Activated CD8-positive, alpha-beta memory T cell treated with anti-CD3 and anti-CD28 coated beads for 1 hour (primary cell): ENCODE measurements at regions not wholly inside any gene's neighbourhood (a gene's known extent, or its start where the extent isn't known, plus 50 kb on each side); places are given as distances from the start of the nearest gene placed in this dataset.
A peak's percentile ranks its signal among the peaks of the same experiment; 100 is the strongest.

Experiments used
- DNase-seq, 2 donors: peaks; one replicate each; pipeline ENCODE4 v3.0.0-alpha.2; 2020; ENCODE audit warnings: low read depth in 1 of 2; ENCODE audit errors: extremely low read depth in 1 of 2

DNA sequence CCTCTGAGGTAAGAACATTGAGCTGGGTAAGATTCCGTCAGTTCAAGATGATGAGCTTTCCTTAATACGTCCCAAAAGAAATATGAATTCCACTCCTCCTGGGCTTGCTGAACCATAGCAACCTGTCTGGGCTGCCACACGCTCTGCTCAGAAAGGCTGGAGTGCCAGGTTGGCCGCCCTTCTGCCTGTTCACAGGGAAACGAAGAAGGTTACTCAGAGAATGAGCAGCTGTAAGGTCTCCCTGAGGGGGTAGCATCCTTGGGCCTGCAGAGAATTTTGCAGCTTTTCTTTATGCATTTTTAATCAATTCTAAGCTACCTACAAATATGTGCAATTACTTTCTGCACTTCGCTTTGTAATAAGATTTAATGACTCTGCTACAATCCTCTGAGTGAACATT, 130.7 kb upstream of the BACE2 start:
- DNase-seq: no peak

DNA sequence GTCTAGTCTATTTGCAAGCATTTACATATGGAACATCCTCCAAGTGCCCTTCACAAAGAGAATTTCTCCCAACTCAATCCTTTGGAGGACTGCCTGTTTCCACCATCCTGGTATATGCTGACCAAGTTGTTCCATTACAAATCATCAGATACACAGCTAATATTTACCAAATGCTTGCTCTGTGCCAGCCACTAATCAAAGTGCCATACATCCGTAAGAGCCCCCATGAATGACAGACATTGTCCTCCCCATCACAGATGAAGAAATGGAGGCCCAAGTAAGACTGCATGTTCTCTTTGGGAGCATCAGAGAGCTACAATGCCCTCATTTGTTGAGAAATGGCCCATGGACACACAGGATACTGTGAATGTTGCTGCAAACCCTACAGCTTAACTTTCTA, 130.0 kb upstream of the BACE2 start:
- DNase-seq: no peak

DNA sequence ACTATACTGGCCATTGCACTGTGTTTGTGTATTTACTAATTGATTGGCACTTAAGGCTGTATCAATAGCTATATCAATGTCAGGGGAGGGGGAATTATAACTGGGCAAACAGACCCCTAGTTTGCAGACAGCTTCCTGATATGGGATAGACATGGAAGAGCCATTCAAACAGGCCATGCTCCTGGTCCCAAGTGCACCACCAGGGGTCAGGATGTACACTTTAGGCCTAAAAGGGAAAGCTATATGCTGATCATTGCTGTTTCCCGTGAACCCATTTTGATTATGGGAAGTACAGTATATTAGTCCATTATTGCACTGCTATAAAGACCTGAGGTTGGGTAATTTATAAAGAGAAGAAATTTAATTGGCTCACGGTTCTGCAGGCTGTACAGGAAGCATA, 124.9 kb upstream of the BACE2 start:
- no peak for DNase-seq

- no peak for DNase-seq
Measured at GRCh38 chr21:41045534-41046268, 122.3 kb upstream of the BACE2 start.

GRCh38 chr21:41048145-41048544, 119.8 kb upstream of the BACE2 start:
- DNase-seq: no peak

GRCh38 chr21:41048623-41049022, 119.3 kb upstream of the BACE2 start:
- no peak for DNase-seq

DNA sequence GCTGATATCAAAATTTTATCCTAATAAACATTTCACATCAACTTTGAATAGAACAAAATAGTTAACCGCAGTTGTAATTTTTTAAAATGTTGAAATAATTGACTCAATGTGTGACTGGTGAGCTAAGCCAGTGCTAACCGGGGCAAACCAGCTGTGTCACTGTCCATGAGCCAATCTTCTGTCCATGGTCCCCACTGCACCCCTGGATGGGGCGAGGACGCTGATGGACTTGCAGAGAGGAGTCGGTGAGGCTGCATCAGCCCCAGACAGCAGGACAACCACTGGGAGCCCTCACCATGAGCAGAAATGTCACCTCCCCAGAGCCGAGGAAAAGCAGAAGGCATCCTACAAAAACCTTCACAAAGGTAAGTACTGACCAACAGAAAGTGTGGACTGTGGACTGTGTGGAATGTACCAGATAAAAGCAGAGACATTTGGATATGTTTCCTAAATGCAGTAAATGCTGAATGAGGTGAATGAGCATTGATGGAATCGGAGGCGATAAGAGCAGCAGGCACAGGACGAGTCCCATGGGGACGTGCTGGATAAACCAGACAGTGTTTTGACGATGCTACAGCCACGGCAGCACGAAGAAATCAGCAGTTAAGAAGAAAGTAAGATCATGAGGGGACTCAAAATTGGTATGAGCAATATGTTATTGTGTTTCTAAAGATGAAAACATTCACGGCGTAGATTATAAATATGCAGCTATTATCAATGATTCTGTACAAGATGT, 115.0 kb upstream of the BACE2 start:
- DNase-seq: no peak

DNA sequence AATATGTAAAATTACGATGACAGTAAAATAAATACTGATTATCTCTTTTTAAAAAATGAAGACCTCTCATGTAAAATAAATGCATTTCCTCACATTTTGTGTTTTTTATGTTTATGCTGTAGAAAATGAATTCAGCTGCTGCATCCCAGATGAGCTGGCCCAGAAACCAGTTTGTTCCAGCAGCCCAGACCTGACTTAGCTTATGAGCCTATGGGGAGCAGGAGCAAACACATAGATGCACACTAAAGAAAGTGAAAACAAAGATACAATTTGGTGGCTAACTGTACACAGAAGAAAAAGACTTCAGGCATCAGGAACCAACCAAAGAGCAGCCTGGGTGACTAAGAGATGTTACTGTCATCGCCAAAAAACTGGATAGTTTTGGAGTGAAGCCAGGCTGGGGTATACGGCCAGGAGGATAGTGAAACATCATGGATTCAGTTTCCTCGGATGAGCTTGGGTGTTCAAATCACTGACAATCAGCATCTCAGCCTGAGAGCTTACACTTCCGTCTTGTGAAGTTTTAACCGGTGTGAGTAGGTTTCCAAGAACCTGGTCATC, 113.9 kb upstream of the BACE2 start:
- DNase-seq: no peak

DNA sequence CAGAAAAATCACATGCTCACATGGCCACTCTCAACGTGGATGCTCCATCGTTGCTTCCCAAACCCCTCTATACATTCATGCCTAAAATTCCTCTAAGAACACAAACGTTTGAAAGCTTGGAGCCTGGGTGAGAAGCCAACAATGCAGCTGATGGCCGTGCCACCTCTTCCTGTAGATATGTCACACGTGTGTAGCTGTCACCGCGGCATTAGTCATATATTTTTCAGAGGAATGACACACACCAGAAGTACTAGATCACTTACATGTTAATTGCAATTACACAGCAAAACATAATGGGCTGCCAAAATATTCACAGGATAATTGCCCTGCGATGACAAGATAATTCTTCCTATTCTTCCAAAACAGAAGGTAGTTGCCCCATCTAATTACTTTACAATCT, 112.7 kb upstream of the BACE2 start:
- no peak for DNase-seq

- no peak for DNase-seq
Measured at GRCh38 chr21:41059871-41060270, 108.1 kb upstream of the BACE2 start.

DNA sequence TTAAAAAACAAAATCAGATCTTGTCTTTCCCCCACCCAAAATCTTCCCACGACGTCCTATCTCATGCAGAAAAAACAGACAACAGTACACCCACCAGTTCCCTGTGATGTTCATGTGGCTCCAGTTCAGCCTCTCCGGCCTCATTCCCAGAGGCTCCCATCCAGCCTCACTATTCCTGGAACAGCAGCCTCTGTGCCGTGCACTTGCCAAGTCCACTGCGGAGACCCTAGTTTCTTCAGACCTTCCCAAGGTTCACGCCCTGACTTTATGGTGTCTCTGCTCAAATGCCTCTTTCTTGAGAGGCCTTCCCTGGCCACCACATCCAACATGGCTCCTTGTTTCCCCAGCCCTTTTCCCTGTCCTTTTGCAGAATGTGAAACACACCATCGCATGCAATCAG, 106.3 kb upstream of the BACE2 start:
- no peak for DNase-seq

GRCh38 chr21:41064334-41064791, 103.6 kb upstream of the BACE2 start:
- DNase-seq: no peak

GRCh38 chr21:41064951-41065350, 103.0 kb upstream of the BACE2 start:
- DNase-seq: no peak

DNA sequence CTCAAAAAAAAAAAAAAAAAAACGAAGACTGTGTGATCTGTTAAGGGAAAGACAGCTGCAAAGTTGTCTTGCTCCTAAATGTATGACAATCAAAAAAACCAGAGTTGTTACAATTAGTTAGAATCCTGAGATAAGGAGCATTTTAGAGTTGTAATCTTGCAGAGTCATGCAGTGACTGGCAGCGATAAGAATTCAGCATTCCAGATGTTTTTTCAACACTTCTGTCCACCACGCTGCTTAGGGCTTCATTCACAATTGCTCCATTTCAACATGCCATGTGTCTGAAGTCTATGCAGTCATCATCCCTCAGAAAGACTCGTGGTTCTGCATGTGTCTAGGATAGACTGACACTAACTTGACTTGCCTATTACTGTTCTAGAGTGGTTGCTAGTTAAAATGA, 102.4 kb upstream of the BACE2 start:
- DNase-seq: no peak

DNA sequence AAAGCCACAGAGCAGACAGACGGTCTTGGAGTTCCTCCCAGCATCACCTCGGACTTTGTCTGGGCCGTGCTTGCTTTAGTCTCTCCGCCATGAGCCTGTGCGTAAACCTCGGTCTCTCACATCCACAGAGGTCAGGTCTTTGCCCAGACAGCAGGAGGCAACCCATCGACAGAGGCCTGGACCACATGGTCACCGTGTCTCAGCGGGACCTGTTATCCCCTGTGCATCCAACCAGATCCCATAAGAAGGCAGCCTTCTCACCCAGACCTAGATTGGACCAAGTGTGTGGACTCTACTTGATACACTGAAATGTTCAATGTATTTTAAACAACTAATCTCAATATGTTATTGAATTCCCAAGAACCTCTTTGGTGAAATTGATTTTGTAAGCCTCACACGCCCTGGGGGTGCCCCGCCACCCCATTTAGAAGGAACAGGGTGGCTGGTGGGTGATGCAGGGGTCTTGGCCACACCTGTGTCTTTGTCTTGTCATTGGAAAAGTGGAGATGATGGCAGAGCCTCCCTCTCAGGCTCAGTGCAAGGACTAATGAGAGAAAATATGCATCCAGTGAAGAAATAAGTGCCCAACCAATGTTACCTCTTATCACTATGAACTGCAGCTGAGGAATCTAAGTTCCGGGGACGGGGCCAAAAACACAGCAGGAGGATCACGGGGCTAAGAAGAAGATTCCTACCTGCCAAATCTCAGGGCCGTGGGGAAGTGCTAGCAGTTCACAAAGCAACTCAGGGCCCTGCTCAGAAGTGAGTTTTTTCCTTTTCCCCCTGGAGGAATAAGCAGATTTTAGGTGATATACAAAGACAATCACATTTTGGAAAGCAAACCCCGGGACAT, 101.6 kb upstream of the BACE2 start:
- DNase-seq: no peak

GRCh38 chr21:41067709-41068108, 100.3 kb upstream of the BACE2 start:
- DNase-seq: no peak

GRCh38 chr21:41068496-41068895, 99.5 kb upstream of the BACE2 start:
- no peak for DNase-seq

GRCh38 chr21:41068967-41069642, 98.9 kb upstream of the BACE2 start:
- DNase-seq: peak in 1 of 2 donors; percentile 30

GRCh38 chr21:41070284-41070683, 97.7 kb upstream of the BACE2 start:
- no peak for DNase-seq

DNA sequence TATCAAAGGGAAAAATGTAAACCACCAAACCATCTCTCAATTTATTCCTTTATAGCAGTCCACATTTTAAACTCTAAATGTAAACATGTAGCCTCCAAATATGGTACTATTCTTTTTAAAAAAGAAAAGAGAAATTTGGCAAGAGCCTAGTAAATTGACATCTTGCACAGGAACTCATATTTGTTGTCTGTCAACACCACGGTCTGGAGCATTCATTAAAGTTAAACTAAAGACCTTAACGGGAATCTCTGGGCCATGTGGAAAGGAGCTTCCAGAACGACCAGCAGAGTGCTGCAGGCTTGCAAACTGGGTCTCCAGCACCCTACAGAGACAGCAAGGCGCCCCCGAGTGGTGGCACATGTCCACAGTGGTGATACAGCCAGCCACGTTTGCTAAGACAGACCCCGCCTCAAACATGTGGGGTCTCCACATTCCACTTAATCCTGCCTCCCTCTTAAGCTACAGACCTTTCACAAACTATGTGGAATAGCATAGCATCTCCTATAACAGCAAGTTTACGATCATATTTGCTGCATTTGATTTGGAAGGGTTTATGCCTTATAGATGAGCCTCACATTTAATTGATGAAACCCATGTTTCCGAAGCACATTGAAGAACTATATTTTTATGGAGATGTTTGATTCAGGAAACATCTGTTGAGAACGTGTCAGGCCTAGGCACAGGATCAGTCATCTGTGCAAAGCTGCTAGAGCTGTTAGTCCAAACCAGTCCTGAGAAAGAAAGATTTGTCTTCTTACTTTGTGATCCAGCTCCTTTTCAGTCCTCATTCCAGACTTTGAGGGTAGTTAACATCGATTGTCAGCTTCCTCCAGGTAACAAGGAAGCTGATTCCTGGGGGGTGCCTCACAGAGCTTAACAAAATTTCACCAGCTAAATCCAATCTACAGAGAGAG, 96.4 kb upstream of the BACE2 start:
- no peak for DNase-seq
